ENCODE measurements at regions not wholly inside any gene's neighbourhood (a gene's known extent, or its start where the extent isn't known, plus 50 kb on each side); places are given as distances from the start of the nearest gene placed in this dataset.

- no peak for FAIRE-seq
- DNase-seq (ENCODE audit: low spot score): no peak
These were observed 61.6 kb upstream of the HS6ST1 start for GRCh38 chr2:128380061-128380889.

DNA sequence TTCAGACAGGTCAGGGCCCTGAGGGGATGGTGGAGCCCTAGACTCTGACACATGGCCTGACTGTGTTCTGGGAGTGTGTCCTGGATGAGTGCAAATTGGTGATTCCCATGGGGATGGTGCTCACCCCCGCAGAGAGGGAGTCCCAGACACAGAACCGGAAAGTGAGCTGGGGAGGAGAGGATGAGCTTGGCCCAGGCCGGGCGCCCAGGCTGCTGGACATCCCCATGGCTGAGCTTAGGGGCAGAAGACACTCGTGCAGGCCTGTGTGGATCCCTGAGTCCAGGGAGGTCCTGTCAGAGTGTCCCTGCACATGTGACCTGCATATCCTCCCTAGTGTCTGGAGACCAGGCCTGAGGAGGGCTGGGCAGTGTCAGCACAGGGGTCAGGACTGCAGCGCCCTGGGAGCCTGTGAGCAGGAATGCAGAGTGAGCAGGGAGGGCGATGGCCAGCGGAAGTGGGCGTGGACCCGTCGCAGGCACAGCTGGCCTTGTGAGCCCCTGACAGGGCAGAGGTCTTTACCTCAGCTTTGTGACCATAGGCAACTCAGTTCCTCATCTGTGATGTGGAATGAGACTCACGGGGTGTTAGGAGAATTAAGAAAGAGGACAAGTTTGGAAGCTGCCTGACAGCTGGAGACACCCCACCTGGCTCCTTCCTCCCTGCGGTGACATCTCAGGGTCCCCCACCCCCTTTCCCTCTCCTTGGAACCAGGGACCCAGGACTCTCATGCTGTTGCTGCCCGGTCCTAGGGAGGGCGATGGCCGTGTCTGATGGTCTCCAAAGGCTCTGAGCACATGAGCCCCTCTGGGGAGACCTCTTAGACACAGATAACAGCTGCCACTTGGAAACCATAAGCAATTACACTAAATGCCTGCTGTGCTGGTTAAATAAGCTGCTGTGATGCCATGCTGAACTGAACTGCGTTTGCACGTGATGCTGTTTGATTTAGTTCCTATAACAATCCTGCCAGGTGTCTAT is 62.6 kb upstream of the HS6ST1 start:
- DNase-seq (ENCODE audit: low spot score): no peak
- no peak for FAIRE-seq

GRCh38 chr2:128384446-128384845 is 65.8 kb upstream of the HS6ST1 start:
- FAIRE-seq (no peak), DNase-seq (ENCODE audit: low spot score) (no peak)

GRCh38 chr2:128384956-128385355 is 66.3 kb upstream of the HS6ST1 start:
- DNase-seq (ENCODE audit: low spot score) (no peak), FAIRE-seq (no peak)

- DNase-seq (ENCODE audit: low spot score) (no peak), FAIRE-seq (no peak)
These were observed 66.7 kb upstream of the HS6ST1 start for GRCh38 chr2:128385365-128385764.

GRCh38 chr2:128386066-128386465 is 67.4 kb upstream of the HS6ST1 start:
- no peak for FAIRE-seq

DNA sequence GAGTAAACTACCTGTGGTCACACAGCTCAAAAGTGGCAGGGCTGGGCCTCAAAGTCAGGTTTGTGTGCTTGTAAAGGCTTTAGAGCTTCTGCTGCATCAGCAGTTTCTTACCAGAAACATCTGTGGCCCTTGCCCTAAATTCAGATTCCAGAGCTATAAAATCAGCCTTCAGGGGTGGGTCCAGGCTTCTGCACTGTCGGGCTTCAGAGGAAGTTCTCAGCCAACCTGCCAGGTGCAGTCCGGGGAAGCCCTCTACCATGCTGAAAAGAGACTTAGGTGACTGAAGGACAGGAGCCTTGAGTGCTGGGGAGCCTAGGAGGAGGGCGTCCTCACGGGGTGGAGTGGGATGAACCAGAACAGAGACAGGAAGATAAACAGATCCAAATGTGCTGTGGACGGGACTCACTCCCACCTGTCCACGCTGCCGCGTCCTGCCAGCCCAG is 69.9 kb upstream of the HS6ST1 start:
- DNase-seq (ENCODE audit: low spot score) (no peak), FAIRE-seq (no peak)

More at GRCh38 chr2:128386066-128386465, 67.4 kb upstream of the HS6ST1 start:
- DNase-seq (ENCODE audit: low spot score): no peak

DNA sequence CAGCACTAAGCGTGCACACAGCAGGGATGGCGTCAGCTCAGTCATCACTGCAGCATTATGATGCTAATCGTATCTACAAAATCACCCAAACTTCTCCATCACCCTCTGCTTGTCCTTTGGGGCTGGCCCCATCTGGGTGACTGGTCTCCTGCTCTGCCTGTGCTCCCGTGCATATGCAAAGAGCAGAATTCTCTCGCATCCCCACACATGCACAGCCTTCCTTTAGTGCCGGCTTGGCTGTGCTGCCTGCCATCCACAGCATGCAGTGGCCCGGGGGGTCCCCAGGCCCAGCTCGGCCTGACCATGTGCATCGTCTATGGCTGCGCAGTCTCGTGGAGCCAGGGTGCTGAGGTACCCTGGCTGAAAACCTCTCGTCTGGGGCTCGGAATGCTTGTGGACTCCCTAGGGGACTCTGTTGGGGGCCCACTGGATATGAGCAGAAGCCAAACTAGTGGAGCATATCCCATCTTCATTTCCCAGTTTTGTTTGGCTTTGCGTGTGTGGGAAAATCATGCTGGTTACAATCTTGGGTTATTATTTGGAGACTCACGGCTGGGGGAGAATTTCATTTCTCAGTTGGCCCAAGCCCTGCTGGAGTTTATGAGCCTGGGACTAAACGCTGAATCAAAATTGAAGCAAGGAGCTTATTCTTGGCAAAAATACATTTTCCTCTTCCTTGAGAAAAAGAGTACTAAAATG is 70.9 kb upstream of the HS6ST1 start:
- FAIRE-seq (no peak), DNase-seq (ENCODE audit: low spot score) (no peak)

GRCh38 chr2:128390256-128390990 is 71.8 kb upstream of the HS6ST1 start:
- DNase-seq (ENCODE audit: low spot score) (no peak), FAIRE-seq (no peak)

DNA sequence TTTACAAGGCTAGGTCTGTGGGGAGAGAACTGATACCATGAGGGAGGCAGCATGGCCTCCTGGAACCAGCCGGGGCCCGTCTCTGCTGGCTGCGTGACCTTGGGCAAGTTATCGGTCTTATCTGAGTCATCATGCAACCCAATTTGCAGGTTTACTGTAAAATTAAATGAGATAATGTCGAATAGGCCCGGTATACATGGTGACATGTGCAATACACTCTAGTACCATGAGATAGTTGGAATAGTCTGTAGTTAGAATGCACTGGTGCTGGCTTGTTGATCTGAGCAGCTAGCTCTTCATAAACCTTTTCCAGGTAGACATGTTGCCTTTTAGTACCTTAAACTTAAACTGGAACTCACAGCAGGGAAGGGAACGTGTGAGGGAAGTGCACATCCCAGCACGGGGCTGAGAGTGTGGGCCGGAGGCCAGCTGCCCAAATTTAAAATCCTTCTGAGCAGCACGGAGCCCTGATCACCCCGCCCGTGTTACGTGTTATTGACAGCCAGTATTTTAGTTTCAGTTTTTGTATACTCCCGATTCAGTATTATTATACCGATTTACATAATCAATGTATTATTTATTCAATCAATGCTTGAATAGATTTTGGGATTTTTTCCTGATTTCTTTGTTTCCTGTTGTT is 72.4 kb upstream of the HS6ST1 start:
- FAIRE-seq (no peak), DNase-seq (ENCODE audit: low spot score) (no peak)

DNA sequence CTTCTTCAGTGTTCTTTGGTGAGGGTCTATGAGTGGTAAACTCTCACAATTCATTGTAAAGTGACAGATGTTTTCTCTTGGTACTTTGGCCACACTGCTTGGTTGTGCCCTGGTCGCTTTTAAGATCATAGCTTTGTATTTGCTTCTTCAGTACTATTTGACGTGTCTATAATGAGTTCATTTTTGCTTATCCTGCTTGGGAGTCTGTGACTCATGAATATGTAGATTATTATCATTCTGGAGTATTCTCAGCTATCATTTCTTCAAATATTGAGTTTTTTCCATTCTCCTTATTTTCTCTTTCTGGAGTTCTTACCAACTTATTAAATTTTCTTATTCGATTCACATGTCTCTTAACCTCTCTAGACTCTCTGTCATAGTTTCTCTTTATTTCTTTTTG is 73.0 kb upstream of the HS6ST1 start:
- FAIRE-seq: no peak
- DNase-seq (ENCODE audit: low spot score): no peak

DNA sequence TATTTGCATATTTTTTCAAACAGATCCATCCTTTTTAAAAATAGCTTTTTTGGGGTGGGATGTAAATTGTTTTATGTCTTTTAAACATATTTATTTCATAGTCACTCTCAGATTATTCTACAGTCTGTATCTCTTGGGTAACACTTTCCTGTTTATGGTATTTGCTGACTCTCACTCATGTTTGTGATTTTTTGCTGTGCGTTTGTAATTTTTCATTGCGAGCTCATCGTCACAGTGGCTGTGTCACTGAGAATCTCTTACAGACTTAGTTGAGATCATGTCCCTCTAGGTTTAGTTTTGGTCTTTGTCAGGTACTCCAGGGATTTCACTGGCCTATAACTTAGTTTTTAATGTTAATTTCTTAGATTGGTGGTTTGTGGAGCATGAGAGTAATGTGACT is 73.5 kb upstream of the HS6ST1 start:
- DNase-seq (ENCODE audit: low spot score) (no peak), FAIRE-seq (no peak)

DNA sequence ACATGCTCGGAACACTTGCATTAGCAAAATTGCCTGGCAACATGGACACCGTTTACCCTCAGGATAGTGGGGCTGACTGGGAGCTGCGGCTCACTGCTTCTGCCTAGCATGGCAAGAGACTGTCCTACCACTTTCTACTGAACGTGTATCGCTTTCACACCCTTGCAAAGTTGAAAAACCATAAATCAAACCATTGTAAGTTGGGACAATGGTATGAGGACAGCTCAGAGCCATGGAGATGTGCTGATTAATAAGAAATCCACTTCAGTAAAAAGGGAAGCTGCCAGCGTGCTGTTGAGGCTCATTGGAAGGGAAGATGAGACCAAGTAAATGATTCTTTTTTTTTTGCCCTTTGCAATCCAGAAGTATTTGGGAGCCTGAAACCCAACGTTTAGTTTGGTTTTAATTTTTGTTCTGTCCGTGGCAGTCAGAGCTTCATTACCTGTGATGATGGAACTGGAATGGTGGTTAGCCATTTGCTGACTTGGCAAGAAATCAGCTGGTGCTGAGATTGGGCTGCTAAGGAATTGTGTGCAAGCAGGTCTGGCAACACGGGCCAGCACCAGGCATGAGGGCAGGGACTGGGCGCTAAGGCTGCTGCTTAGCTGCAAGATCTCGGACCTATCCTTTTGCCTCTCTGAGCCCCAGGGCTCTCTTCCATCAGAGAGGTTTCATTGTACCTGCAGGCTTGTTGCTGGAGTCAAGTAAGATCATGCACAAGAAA is 75.5 kb upstream of the HS6ST1 start:
- FAIRE-seq: no peak

GRCh38 chr2:128395196-128395595 is 76.5 kb upstream of the HS6ST1 start:
- FAIRE-seq: no peak
- DNase-seq (ENCODE audit: low spot score): no peak

More for the DNA sequence above, 75.5 kb upstream of the HS6ST1 start:
- no peak for DNase-seq (ENCODE audit: low spot score)

DNA sequence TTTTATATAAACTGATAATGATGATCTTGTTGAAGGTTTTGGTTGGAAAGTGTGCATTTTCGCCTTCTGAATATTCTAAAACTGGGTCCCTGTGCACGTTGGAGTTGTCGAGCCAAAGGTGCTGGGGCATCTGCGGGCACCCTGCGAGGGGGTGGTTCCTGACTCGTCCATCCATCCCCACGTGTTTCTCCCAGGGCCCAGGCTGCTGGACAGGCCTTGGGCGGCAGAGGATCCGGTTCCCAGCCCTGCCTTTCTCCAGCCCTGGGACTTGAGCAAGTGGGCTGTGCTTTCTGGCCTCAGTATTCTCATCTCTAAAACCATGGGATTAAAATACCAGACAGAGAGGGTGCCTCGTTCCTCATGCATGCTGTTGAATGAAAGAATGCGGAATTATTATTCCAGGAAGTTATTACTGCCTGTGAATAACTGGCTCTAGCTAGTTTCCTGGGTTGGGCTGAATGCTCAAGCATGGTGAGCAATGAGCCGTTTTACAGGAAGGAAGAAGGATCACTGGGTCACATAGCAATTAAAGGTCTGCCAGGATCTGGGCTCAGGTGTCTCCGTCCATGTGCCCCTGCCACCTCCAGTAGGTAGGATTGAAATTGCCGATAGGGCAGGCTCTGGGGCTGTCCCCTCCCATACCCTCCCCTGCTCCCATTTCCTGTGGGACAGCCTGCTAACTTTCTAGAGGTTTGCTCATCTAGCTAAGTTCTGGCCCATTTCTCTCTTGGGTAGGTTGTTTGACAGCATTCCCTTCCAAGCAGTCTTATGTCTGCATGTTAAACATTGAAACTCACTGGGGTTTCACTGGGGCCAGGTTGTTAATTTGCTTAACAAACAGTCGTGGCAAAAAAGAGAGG is 77.2 kb upstream of the HS6ST1 start:
- no peak for FAIRE-seq

GRCh38 chr2:128396500-128396891 is 77.8 kb upstream of the HS6ST1 start:
- DNase-seq (ENCODE audit: low spot score) (no peak), FAIRE-seq (no peak)

More for the DNA sequence above, 77.2 kb upstream of the HS6ST1 start:
- DNase-seq (ENCODE audit: low spot score): no peak

DNA sequence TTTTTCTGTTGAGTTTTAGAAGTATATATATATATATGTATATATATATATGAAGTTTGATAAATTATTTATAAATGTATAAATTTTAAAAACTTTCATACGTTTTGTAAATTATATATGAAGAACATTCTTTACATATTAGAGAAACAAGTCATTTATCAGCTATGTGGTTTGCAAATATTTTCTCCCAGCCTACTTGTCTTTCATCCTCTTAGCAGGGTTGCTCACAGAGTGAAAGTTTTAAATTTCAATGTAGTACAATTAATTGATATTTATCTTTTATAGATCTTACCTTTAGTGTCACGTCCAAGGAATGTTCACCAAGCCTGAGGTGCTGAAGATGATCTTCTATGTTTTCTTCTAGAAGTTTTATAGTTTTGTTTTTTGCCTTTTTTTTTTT is 78.3 kb upstream of the HS6ST1 start:
- FAIRE-seq (no peak), DNase-seq (ENCODE audit: low spot score) (no peak)

GRCh38 chr2:128399256-128399655 is 80.6 kb upstream of the HS6ST1 start:
- no peak for FAIRE-seq
- DNase-seq (ENCODE audit: low spot score): no peak

Measured in RCC 7860 (cell line).